ENCODE measurements at regions not wholly inside any gene's neighbourhood (a gene's known extent, or its start where the extent isn't known, plus 50 kb on each side); places are given as distances from the start of the nearest gene placed in this dataset.

DNA sequence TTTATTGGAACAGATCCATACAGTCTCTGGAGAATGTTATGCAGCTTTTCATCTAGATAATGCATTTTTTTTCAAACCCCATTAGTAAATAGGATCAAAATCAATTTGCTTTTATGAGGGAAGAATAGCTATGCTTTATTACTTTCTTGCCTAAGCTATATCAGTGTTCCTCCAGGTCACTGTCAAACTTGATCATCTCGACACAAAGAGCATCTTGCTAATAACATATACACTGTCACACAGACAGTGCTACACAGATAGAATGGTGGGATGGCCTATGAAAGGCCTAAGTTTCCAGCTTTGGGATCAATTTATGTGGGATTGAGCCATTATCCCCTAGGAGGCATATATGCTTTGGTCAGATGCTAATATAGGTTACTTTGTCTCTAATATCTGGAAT is 862.9 kb upstream of the SPRY2 start:
- no peak for TF ChIP-seq MXI1 (IDR thresholded peaks at IDR 0.05; ENCODE audit: borderline replicate concordance, low read depth, low read length)
- TF ChIP-seq, protein P1, sequence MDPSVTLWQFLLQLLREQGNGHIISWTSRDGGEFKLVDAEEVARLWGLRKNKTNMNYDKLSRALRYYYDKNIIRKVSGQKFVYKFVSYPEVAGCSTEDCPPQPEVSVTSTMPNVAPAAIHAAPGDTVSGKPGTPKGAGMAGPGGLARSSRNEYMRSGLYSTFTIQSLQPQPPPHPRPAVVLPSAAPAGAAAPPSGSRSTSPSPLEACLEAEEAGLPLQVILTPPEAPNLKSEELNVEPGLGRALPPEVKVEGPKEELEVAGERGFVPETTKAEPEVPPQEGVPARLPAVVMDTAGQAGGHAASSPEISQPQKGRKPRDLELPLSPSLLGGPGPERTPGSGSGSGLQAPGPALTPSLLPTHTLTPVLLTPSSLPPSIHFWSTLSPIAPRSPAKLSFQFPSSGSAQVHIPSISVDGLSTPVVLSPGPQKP (IDR thresholded peaks at IDR 0.05; ENCODE audit: borderline replicate concordance, low read depth, low read length) = no peak
- TF ChIP-seq, protein P2, sequence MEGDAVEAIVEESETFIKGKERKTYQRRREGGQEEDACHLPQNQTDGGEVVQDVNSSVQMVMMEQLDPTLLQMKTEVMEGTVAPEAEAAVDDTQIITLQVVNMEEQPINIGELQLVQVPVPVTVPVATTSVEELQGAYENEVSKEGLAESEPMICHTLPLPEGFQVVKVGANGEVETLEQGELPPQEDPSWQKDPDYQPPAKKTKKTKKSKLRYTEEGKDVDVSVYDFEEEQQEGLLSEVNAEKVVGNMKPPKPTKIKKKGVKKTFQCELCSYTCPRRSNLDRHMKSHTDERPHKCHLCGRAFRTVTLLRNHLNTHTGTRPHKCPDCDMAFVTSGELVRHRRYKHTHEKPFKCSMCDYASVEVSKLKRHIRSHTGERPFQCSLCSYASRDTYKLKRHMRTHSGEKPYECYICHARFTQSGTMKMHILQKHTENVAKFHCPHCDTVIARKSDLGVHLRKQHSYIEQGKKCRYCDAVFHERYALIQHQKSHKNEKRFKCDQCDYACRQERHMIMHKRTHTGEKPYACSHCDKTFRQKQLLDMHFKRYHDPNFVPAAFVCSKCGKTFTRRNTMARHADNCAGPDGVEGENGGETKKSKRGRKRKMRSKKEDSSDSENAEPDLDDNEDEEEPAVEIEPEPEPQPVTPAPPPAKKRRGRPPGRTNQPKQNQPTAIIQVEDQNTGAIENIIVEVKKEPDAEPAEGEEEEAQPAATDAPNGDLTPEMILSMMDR (conservative IDR thresholded peaks at IDR 0.05; ENCODE audit: low read depth, low read length) = no peak

All from IMR-90 (cell line).